ENCODE measurements at regions not wholly inside any gene's neighbourhood (a gene's known extent, or its start where the extent isn't known, plus 50 kb on each side); places are given as distances from the start of the nearest gene placed in this dataset.

DNA sequence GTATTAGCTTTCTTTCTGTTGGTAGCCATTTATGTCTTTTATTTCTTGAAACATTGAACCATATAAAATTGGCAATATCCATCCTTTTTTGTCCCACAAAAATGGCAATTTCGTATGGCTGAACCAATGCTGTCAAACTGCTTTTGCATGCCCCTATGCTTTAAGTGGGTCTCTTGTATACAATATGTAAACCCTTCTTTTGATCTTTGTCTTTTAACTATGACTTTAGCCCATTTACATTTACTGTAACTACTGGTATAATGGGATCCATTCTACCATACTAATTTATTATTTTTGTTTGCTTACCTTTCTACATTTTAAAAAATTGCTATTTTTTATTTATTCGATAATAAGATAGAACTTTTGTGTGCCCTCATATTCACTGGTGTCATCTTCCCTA lies 93.4 kb downstream of the TENT4A start:
- DNase-seq = no peak

DNA sequence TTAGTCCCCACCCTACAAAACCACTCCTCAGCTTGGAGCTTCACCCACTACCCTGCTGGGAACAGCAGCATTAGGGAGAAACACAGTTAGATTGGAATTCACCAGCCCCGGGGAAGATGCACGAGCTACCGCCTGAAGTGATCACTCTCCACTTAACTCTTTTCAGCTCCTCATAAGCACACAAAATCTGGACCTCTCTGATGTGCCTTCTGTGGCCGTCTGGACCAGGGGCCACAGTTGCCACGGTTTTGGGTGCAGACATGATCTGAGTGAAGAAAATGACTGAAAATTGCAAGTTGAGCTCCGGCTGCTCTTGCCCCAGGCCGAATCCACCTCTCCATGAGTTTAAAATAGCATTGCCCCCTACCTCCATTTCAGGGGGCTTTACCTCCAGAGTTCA lies 95.2 kb downstream of the TENT4A start:
- no peak for DNase-seq

DNA sequence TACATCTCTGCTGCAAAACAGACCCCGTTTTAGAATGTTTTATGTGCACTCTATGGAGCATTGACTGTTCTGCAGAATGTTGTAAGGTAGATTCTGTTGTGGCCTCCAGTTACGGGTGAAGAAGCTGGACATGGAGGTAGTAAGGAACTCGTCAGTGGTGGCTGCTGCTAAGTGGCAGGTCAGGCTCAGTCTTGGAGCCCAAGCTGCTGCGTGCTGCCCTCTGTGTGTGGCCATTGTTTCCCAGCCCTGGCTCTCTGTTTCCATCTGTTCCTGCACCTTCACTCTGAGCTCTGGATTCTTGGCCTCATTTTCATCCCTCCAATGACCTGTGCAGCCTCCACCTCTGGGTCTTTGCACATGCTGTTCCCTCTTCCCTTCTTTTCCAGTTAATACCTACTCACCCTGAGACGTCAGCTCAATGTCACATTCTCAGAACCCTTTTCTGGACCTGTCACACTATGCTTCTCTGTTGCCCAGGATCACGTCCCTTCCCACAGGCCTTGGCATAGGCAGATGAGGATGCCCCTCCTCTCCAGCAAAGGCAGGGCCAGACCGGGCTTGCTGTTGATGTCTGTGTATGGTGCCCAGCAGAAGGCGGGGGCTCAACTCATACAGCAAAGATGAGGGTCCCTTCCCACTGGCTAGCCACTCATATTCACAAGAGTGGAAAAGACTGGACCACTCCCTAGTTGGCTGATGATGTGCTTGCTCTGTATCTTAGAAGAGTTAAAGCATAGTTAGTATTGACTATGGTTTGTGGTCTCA lies 97.6 kb downstream of the TENT4A start:
- no peak for DNase-seq

DNA sequence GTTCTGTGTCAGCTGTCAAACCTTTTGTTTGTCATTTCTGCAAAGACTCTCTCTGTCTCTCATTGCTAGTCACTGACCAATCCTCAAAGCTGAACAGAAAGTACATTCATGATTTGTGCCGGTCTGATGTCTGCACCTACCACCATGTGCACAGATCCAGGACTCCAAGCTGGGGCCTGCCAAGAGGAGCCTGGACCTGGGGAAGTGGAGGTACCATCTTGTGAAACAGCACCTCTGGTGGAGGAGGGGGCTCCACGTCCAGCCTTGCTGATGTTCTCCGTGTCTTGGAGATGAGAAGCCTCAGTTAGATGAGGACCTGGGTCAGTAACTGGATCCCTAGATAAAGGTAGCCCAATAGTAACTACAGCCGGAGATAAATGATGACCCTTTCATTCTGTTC lies 98.9 kb downstream of the TENT4A start:
- no peak for DNase-seq

DNA sequence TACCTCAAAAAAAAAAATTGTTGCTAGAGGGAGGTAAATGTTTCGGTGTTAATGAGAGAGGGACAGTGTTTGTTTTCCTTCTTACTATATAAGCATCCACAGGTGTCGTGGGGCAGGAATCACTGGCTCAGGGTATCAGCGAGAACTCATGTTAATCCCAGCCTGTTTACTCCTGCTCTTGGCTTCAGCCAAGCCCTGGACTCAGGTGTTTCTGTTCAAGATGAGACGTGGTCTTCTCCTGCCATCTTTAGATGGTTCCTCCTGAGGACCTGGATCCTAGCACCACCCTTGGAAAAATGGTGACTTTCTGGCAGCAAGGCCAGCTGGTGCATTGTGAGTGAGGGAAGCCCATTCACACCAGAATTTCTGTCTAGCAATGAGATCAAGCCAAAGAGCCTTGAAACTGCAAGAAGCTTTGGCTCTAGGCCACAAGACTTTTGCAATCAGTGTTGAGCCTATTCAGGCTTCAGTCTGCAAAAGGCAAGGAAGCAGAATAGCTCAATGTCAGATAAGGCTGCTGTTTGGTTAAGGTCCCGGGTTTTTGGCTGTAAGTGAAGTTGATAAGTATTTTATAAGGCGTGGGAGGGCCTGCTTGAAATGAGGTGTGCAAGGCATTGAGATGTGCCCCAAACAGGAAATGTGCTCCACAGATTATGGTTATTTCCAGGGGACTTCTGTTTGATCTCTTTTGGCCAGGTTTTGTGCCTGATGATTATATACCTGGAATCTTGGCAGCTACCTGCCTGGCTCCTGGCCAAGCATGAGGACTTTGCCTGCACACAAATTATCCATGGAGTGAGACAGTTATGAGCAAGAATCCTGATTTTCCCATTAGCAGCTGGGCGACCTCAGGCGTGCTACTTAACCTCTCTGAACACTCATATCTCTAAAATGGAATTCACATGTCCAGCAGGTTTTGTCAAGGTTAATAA lies 99.8 kb downstream of the TENT4A start:
- DNase-seq = no peak

DNA sequence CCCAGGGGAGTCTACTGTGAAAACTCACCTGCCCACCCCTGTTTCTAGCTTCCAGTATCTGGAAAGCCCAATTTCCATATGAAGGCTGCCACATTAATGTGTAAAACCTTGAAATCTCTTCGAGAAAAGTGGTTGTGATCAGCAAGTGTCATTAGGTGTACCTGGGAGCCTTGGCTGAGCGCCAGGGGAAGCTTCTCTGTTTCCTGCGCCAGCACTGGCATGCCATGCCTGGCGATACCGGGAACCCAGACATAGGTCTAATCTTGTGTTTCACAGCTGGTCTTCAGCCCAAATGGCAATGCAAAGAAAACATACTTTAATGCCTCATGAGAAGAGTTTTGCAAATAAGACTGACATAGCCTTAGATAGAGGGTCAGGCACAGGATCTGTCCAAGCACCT lies 101.6 kb downstream of the TENT4A start:
- DNase-seq = no peak

DNA sequence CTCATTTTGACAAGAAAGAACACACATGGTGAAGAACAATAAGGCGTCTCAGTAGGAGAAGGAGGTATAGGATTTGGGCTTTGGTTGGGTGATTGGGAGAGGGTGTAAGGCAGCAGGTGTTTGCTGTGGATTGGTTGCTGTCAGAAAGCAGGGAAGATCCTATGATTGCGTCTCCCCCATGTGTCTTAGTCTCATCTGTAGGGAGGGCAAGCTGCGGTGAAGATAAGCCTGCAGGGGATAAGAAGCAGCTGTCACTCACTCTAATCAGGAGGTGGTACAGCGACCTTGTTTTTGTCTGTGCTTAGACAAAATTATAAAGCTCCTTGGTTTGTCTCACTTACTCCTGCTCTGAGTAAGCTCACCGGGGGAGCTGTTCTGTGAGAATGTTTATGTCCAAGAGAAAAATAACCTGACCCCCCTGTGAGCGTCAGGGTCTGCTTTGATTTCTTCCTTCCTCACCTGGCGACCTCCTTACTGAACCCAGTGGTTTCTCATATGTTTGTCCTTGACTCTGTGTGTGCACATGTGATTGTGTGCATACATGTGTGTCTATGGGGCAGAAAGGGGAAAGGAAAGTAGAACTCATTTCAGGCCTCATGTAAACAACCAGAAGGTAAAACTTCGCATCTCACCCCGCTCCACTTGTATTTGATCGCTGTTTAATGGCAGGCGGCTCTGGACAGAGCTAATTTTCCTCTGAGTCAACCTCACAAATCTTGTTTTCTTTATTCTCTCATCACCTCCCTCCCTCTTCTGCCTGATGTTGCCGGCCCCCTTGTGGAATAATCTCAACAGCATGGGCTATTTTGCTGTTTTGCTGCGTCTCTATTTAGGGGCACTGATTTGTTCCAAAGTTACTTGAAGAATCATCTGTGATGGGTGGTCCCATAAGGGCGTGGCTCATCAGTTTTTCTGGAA lies 105.6 kb downstream of the TENT4A start:
- no peak for DNase-seq

DNA sequence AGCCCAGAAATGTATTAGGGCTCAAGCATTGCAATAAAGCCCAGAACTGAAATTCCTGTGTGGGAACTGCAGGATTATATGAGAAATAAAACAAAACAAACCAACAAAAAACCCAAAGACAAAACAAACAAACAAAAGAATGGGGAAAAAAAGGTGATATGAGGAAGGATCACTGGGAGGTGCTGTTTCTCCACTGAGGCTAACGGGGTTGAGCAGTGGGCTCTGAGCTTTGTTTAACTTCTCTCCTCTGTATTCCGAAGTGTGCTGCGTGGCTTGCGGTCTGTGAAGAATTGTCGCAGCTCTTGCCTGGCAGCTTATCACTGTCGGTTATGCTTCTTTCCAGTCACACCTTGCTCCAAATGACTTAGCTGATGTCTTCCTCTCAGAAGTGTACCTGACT lies 106.3 kb downstream of the TENT4A start:
- no peak for DNase-seq

DNA sequence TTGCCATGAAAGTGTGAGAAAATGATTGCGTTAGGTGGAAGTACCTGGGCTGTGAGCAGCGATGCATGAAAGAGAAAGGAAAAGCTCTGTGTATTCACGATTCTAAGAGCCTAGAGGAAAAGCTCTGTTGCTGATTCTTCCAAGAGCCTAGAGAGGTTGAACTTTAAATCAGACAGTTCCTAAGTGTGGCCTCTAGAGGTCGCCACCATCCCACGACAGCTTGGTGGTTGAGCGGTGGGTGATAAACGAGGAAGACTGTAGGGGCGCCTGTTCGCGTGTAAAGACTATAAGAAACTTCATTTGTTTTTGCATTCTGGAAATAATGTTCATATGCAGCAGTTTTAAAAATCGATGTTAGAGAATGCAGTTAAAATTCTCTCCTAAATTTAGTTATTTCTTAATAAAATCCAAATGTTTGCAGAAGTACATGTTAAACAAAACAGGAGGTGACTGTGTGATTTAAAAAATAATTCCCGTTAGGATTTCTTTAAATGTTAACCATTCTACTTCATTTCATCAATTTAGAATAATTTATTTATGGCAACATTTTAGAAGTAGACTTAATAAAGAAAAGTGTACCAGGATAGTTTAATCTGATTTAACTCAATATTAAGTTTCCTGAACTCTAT lies 107.7 kb downstream of the TENT4A start:
- DNase-seq = no peak

DNA sequence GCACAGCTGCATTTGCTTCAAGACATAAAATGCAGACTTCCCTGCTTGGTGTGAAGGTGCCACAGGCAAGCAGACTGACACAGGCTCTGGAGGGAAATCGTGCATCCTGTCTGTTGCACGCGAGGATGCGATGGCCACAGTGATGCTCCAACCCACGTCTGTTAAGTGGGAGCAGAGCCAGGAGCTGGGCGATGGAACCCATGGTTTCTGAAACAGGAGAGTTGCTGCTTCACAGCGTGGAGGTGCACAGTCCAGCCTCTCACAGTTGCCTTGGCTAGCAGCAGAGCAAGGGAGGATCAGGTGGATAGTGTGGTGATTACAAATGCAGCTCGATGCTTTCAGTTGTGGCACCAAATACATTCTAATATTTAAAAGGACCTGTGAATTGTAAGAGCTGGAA lies 108.8 kb downstream of the TENT4A start:
- no peak for DNase-seq

DNA sequence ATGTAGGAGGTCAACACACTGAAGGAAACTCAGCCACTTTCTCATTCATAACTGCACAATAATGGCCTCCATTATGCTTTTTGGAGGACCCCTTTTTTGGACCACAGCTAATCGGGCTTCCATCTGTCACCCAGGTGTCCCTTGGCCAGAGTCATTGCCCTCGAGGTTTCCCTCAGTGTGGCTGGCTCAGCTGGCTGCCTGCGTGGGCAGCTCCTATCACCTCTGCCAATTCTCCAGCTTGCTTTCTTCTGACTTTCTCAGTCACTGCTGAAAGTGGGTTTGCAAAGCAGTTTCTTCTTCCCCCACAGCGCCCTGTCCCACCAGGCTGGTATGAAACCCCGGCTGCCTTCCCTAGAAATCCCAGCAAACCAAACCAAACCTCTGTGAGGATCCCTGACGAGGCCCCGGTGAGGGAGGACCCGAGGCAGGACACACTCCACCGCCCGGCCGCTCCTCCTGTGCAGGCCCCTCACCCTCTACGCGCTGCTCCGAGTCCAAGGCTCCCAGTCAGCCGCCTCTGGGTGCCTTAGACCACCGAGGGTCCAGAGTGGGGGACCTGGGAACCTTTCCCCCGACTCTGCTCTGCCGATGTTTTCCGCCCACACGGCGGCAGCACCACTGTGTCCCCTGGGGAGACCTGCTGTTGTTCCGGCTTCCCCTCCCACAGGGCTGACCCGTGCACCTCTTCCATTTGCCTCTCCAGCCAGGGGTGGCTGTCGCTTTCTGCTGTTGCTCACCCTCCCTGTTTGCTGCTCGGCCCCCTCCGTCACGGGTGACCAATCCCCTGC lies 109.5 kb downstream of the TENT4A start:
- DNase-seq = no peak

DNA sequence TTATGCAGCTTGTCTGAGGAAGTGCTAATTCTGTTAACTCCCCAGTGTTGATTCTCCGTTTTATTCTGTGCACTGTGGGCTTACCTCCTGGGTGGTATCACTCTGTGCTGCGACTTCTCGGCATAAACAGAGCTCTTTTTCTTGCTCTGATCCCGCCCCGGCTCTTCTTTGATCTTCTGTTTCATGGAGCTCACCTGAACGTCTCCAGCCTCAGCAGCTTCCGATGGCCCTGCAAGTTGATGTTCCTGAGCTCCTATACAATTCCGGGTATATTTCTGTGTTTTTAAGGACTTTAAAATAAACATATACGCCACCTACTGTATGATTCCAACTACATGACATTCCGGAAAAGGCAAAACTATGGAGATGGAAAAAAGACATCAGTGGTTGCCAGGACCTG lies 110.8 kb downstream of the TENT4A start:
- DNase-seq = no peak

DNA sequence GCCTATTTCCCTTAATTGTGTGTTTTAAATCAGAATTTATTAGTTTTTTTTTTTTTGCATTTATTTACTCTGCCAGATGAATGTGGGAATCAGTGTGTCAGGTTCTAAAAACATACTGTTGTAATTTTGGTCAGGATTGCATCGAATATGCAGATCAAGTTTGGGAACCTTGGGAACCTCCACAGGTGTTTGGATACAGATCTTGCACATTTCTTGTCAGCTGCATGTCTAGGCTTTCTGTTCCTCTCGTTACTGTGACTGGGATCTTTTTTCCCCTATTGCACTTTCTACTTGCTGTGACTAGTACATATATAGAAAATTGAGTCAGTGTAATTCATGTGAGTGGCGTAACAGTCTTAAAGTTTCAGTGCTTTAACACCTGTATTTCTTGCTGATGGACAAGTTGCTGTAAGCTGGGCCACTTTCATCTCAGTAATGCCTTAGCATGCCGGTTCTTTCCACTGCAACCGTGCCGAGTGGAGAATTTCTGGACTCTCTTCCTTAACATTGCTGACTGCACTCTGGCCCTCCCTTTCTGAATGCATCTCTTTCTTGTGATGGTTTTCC lies 112.5 kb downstream of the TENT4A start:
- no peak for DNase-seq

DNA sequence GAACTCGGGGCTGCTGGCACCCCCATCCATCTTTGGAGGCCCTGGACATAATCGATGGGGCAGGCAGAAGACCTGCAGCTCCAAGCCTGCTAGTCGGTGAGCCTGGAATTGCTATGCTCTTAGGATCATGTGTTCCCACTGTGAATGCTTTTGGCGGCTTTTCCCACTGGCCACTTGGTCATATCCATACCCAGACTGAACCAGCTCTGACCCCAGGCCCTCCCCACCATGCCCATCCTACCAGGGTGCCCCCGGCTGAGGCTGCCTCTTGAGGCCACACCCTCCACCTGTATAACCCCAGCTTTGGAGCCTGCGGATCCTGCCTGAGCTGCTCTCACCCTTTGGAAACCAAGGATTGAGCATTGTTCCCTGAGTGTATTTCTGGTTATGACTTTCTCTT lies 113.5 kb downstream of the TENT4A start:
- DNase-seq = no peak

DNA sequence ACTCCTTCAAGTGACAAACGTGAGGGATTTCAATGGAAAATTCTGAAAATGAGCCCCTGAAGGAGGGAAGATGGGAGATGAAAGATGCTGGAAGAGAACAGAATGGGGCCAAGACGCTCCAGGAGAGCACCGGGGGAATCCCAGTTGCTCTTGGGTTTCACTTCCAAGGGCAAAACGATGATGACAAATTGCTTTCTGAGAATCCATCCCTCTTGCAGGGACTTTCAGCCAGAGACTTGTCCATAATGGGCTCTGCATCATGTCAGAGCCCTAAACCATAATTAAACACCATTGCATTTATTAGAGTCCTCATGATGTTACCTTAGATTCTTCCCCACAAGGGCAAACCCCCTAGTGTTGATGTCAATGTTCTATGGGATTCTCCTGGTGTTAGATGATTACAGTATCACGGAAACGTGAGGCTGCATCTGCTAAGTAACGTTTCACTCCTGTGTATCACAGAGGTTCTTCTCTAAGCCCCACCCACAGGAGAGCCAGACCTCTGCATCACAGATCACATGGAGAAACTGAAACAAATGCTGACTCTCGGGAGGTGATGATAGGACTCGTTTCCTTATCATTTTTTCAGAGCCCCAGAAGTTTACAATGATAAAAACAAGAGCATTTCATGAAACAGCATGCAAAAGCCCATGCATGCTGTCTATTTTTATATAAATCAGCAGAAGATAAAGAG lies 114.4 kb downstream of the TENT4A start:
- DNase-seq = no peak

DNA sequence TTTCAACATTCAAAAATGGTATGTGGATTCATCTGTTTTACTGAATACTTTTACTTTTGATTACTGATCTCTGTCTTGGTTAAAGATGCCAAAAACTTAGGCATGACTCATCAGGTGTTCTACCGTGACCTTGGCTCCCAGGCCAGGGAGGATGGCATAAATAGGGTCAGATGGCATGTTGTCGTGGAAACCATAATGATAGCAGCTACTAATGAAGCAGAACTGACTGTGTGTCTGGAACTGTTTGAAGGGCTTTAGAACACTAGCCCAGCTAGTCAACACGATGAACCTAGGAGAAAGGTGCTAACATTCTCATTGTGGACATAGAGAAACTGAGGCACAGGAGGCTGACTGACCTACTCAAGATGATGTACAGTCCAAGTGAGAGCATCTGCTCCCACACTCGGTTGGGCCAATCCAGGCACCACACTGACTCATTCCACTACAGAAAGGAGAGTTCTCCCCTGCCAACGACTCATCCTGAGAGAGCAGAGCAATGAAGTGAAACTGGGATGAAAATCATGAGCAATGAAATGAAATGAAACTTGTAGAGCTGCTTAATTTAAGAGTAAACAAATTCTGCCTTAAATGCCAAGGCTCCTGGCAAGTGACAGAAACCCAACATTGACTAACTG lies 116.0 kb downstream of the TENT4A start:
- no peak for DNase-seq

DNA sequence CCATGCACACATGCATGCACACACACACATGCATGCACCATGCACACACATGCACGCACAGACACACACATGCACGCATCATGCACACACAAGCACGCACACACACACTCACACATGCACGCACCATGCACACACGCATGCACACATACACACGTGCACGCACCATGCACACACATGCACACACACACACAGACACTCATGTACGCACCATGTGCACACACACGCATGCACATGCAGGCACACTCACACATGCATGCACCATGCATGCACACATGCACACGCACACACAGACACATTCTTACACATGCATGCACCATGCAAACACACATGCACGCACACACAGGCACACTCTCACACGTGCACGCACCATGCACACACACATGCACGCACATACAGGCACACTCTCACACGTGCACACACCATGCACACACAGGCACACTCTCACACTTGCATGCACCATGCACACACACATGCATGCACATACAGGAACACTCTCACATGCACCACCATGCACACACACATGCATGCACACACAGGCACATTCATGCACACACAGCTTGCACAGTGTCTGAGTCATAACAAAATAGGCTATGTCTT lies 117.5 kb downstream of the TENT4A start:
- DNase-seq = no peak

DNA sequence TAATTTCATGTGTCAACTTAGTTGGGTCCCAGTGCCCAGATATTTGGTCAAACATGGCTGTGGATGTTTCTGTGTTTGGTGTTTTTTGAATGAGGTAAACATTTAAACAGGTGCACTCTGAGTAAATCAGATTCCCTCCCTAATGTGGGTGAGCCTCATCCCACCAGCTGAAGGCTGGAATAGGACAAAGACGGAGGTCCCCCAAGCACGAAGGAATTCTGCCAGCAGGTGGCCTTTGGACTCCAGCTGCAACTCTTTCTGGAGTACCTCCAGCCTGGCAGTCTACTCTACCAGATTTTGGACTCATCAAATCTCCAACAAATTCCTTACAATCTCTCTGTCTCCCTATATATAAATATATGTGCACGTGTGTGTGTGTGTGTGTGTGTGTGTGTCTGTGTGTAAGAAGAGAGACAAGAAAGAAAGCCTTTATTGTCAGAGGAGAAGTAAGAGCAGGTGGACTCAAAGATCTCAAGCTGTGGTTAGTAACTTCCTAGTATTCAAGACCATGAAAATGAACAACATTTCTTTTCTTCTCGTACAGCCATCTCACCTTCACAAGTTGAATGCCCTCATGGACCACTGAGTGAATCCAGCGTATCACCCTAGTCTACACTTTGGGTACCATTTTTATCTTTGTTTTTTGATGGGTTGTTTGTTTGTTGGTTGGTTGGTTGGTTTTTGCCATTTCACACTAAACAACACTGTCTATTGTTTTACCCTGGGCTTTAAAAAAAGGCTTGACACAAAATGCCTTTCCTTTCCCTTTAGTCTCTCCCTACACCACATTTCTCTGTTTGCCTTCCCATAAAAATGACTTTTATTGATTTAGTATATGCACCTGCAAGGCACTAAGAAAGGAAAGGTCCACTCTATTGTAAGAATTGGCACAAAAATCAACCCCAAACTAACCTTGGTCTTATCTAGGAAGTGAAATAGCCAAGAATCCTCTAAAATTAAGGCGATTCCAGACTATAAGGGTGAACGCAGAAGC lies 118.7 kb downstream of the TENT4A start:
- DNase-seq = no peak

DNA sequence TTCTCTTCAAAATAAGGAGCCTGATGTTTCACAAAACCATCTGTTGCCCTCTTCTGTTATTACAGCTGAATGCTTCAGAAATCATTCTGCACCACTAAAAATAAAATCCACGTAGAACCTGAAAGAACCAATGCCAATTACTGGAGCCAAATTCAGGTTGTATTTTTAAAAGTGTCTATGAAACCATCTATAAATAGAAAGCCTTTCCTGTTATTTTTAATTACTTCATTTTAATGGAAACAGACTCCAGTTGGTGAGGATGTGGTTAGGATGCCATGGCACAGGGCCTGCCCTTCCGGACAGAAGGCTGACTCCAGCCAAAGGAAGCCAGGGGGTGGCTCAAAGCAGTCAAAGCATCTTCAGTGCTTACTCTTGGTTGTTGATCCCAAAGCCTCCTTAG lies 119.8 kb downstream of the TENT4A start:
- DNase-seq = peak; percentile 3

All from GDM1 (cell line).